ENCODE measurements at regions not wholly inside any gene's neighbourhood (a gene's known extent, or its start where the extent isn't known, plus 50 kb on each side); places are given as distances from the start of the nearest gene placed in this dataset.

DNA sequence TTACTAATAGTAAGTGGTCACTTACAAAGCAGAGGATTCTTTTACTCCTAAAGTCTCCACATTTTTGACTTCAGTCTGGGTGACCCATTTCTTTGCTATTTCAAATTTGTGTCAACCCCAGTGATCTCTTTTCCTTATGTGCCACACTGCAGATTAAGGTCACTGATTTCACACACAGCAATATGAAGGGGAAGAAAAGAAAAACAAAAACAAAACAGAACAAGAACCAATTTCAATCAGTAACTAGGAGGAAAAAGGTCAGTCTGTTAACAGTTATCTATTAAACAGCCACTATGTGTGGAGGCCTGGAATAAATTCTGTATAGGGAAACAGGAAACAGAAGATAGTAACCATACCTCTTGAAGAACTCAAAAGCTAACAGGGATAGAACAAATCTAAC is 72.0 kb upstream of the ACVR2A start:
- Histone ChIP-seq H3K4me3 (ENCODE audit: low read depth, low read length) (no peak overlapping the region), H3K9me3 (ENCODE audit: control insufficient read depth, insufficient read depth, low read depth, low read length) (no peaks in the 10 kb centered on the region), H3K27ac (ENCODE audit: extremely low read depth, low read depth, low read length) (no peak overlapping the region), H3K4me1 (ENCODE audit: control insufficient read depth, insufficient read depth, low read length) (no peaks in the 10 kb centered on the region), H3K36me3 (ENCODE audit: control insufficient read depth in 2 of 2, insufficient read depth in 1 of 2, low read length in 2 of 2) (no peaks in the 10 kb centered on the region)
- CTCF ChIA-PET: no interaction called here
- POLR2A ChIA-PET: no interaction called here
- TF ChIP-seq ZNF610 (tag by site-specific recombination; IDR thresholded peaks at IDR 0.05; ENCODE audit: borderline replicate concordance) (no peak), ZNF707 (tag by site-specific recombination; IDR thresholded peaks at IDR 0.05) (no peak), ZNF37A (tag by site-specific recombination; IDR thresholded peaks at IDR 0.05) (no peak), GLI4 (tag by site-specific recombination; IDR thresholded peaks at IDR 0.05) (no peak), OSR2 (tag by site-specific recombination; IDR thresholded peaks at IDR 0.05) (no peak), ZNF48 (tag by site-specific recombination; IDR thresholded peaks at IDR 0.05) (no peak), ZNF768 (tag by site-specific recombination; IDR thresholded peaks at IDR 0.05) (no peak), ZNF791 (tag by site-specific recombination; IDR thresholded peaks at IDR 0.05) (no peak), ZNF19 (tag by site-specific recombination; IDR thresholded peaks at IDR 0.05; ENCODE audit: low read depth) (no peak), ZNF112 (tag by site-specific recombination; IDR thresholded peaks at IDR 0.05) (no peak), TRIM28 (IDR thresholded peaks at IDR 0.05; ENCODE audit: borderline replicate concordance, low read length) (no peak), TCF7L2 (IDR thresholded peaks at IDR 0.05; ENCODE audit: borderline replicate concordance, low read depth, low read length) (no peak), ZNF184 (tag by site-specific recombination; IDR thresholded peaks at IDR 0.05) (no peak), ZNF785 (tag by site-specific recombination; IDR thresholded peaks at IDR 0.05) (no peak), HIC1 (tag by site-specific recombination; IDR thresholded peaks at IDR 0.05) (no peak), ZNF2 (tag by site-specific recombination; IDR thresholded peaks at IDR 0.05) (no peak), ZNF426 (tag by site-specific recombination; IDR thresholded peaks at IDR 0.05) (no peak), PRDM4 (tag by site-specific recombination; IDR thresholded peaks at IDR 0.05) (no peak), ZNF391 (tag by site-specific recombination; IDR thresholded peaks at IDR 0.05; ENCODE audit: borderline replicate concordance, low read depth) (no peak)

- H3K4me3 ChIP-seq (ENCODE audit: low read depth, low read length): no peak overlapping the region
- no peaks in the 10 kb centered on the region for H3K9me3 ChIP-seq (ENCODE audit: control insufficient read depth, insufficient read depth, low read depth, low read length)
- ChIA-PET CTCF (interaction anchor here (1.1 kb wide), 1 partner anchor 66 kb away, joined by 3 read pairs; no protein-coding TSS in a partner anchor), POLR2A (no interaction called here)
- H3K27ac ChIP-seq (ENCODE audit: extremely low read depth, low read depth, low read length): no peak overlapping the region
- H3K36me3 ChIP-seq (ENCODE audit: control insufficient read depth in 2 of 2, insufficient read depth in 1 of 2, low read length in 2 of 2): no peaks in the 10 kb centered on the region
- H3K4me1 ChIP-seq (ENCODE audit: control insufficient read depth, insufficient read depth, low read length): no peaks in the 10 kb centered on the region
- TF ChIP-seq ZNF324 (tag by site-specific recombination; IDR thresholded peaks at IDR 0.05): no peak
- no peak for TF ChIP-seq HOXA7 (CRISPR knock-in tag; IDR thresholded peaks at IDR 0.05; ENCODE audit: borderline replicate concordance)
- TF ChIP-seq, protein P1, sequence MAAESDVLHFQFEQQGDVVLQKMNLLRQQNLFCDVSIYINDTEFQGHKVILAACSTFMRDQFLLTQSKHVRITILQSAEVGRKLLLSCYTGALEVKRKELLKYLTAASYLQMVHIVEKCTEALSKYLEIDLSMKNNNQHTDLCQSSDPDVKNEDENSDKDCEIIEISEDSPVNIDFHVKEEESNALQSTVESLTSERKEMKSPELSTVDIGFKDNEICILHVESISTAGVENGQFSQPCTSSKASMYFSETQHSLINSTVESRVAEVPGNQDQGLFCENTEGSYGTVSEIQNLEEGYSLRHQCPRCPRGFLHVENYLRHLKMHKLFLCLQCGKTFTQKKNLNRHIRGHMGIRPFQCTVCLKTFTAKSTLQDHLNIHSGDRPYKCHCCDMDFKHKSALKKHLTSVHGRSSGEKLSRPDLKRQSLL (tag by site-specific recombination; IDR thresholded peaks at IDR 0.05): no peak
- no peak for TF ChIP-seq ZNF350 (tag by site-specific recombination; IDR thresholded peaks at IDR 0.05)
- TF ChIP-seq ZSCAN18 (tag by site-specific recombination; IDR thresholded peaks at IDR 0.05): no peak
- no peak for TF ChIP-seq SCRT1 (tag by site-specific recombination; IDR thresholded peaks at IDR 0.05; ENCODE audit: borderline replicate concordance)
- TF ChIP-seq ZNF248 (tag by site-specific recombination; IDR thresholded peaks at IDR 0.05): no peak
- no peak for TF ChIP-seq ZNF174 (tag by site-specific recombination; IDR thresholded peaks at IDR 0.05)
- TF ChIP-seq ZNF140 (tag by site-specific recombination; IDR thresholded peaks at IDR 0.05): no peak
Observed at GRCh38 chr2:147763861-147764260, 81.0 kb upstream of the ACVR2A start.

Measured in HEK293 (cell line).